ENCODE measurements at regions not wholly inside any gene's neighbourhood (a gene's known extent, or its start where the extent isn't known, plus 50 kb on each side); places are given as distances from the start of the nearest gene placed in this dataset.

- TF ChIP-seq, protein P1, sequence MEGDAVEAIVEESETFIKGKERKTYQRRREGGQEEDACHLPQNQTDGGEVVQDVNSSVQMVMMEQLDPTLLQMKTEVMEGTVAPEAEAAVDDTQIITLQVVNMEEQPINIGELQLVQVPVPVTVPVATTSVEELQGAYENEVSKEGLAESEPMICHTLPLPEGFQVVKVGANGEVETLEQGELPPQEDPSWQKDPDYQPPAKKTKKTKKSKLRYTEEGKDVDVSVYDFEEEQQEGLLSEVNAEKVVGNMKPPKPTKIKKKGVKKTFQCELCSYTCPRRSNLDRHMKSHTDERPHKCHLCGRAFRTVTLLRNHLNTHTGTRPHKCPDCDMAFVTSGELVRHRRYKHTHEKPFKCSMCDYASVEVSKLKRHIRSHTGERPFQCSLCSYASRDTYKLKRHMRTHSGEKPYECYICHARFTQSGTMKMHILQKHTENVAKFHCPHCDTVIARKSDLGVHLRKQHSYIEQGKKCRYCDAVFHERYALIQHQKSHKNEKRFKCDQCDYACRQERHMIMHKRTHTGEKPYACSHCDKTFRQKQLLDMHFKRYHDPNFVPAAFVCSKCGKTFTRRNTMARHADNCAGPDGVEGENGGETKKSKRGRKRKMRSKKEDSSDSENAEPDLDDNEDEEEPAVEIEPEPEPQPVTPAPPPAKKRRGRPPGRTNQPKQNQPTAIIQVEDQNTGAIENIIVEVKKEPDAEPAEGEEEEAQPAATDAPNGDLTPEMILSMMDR (IDR thresholded peaks at IDR 0.05 in 4 of 5, conservative IDR thresholded peaks at IDR 0.05 in 1 of 5): no peak
- TF ChIP-seq POLR2A (IDR thresholded peaks at IDR 0.05): no peak
These were observed 79.5 kb downstream of the KCTD15 start for GRCh38 chr19:33876192-33876591.
